ENCODE measurements at regions not wholly inside any gene's neighbourhood (a gene's known extent, or its start where the extent isn't known, plus 50 kb on each side); places are given as distances from the start of the nearest gene placed in this dataset.

GRCh38 chr1:185442050-185442449 lies 125.0 kb upstream of the IVNS1ABP start:
- WGBS, 3 donors: 50 to 65% (median 52%) methylated on average over 2 of the region's 2 CpGs
- intact Hi-C loops (cut with DNase I): no loop called here
- no peaks in the 10 kb centered on the region for H3K9me3 ChIP-seq
- no peaks in the 10 kb centered on the region for H3K4me1 ChIP-seq (ENCODE audit: insufficient read depth)
- DNase-seq: no peak
- no peaks in the 10 kb centered on the region for H3K27me3 ChIP-seq
- no peaks in the 10 kb centered on the region for H3K36me3 ChIP-seq
- H3K4me3 ChIP-seq: no peak overlapping the region
- TF ChIP-seq POLR2A (IDR thresholded peaks at IDR 0.05): no peak
- TF ChIP-seq EP300 (IDR thresholded peaks at IDR 0.05): no peak
- no peak for TF ChIP-seq CTCF (IDR thresholded peaks at IDR 0.05)
- H3K27ac ChIP-seq: no peak overlapping the region

GRCh38 chr1:185441605-185442004 lies 124.6 kb upstream of the IVNS1ABP start:
- no peaks in the 10 kb centered on the region for H3K36me3 ChIP-seq
- H3K27me3 ChIP-seq: no peaks in the 10 kb centered on the region
- H3K9me3 ChIP-seq: no peaks in the 10 kb centered on the region
- H3K4me1 ChIP-seq (ENCODE audit: insufficient read depth): no peaks in the 10 kb centered on the region
- DNase-seq: no peak
- 8 to 14% (median 9%) methylated on average over 3 of the region's 3 CpGs for WGBS, 3 donors
- no peak for TF ChIP-seq EP300 (IDR thresholded peaks at IDR 0.05)
- no peak for TF ChIP-seq CTCF (IDR thresholded peaks at IDR 0.05)
- no peak for TF ChIP-seq POLR2A (IDR thresholded peaks at IDR 0.05)
- H3K4me3 ChIP-seq: no peak overlapping the region
- H3K27ac ChIP-seq: no peak overlapping the region
- intact Hi-C loops (cut with DNase I): no loop called here

- TF ChIP-seq CTCF (IDR thresholded peaks at IDR 0.05) (no peak), EP300 (IDR thresholded peaks at IDR 0.05) (no peak), POLR2A (IDR thresholded peaks at IDR 0.05) (no peak)
- Histone ChIP-seq H3K4me3 (no peak overlapping the region), H3K9me3 (no peaks in the 10 kb centered on the region), H3K36me3 (no peaks in the 10 kb centered on the region), H3K27me3 (no peaks in the 10 kb centered on the region), H3K27ac (no peak overlapping the region), H3K4me1 (ENCODE audit: insufficient read depth) (no peaks in the 10 kb centered on the region)
- intact Hi-C loops (cut with DNase I): no loop called here
- DNase-seq: no peak
Observed at GRCh38 chr1:185440877-185441276, 123.8 kb upstream of the IVNS1ABP start.

DNA sequence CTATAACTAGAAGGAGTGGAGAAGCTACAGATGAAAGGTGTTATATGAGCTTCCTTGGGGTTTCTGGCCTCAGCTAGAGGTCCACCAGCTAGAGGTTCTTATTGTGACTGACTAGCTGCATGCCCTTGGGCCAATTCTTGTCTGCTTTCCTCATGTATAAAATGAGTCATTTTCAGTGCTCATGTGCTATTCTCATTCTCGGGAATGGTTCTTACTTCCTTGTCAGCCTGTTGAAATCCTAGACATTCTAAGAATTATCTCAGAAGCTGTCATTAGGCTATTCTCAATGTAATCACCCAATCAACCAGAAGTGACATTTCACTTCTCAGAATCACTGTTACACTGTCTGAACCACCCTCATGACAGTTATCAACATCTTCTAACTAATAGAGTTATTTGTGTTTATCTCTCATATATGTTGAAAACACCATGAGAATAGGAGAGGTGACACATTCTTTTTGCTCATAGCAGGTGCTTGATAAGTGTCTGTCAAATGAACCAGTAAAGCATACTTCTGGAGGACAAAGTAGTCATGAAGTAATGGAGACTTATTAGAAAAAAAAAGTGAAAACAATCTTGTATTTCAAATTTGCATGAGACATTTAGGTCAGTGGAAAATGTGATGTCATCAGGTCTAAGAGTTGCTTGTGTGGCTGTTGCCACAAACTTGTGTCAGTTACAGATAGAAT lies 122.8 kb upstream of the IVNS1ABP start:
- Histone ChIP-seq H3K27me3 (no peaks in the 10 kb centered on the region), H3K9me3 (no peaks in the 10 kb centered on the region), H3K36me3 (no peaks in the 10 kb centered on the region), H3K4me1 (ENCODE audit: insufficient read depth) (no peaks in the 10 kb centered on the region), H3K4me3 (no peak overlapping the region), H3K27ac (no peak overlapping the region)
- intact Hi-C loops (cut with DNase I): no loop called here
- DNase-seq: no peak
- whole genome bisulfite sequencing, 3 donors: 84 to 88% (median 88%) methylated on average over 1 of the region's 1 CpG
- TF ChIP-seq CTCF (IDR thresholded peaks at IDR 0.05) (no peak), POLR2A (IDR thresholded peaks at IDR 0.05) (no peak), EP300 (IDR thresholded peaks at IDR 0.05) (no peak)
